Loucy (cell line): ENCODE measurements at regions not wholly inside any gene's neighbourhood (a gene's known extent, or its start where the extent isn't known, plus 50 kb on each side); places are given as distances from the start of the nearest gene placed in this dataset.
"Not testable (repeated sequence)": the region's sequence is repeated elsewhere in the genome, so short reads cannot be mapped to it uniquely, and the experiment has no call there.

Experiments used
- H2AFZ ChIP-seq: fragments of 200-600 bp; sonication (generic); 2 replicates; pipeline ENCODE4 v1.6.0; 2016; ENCODE audit warnings: antibody characterized with exemption, mild to moderate bottlenecking, low read length, moderate library complexity
- H3F3A ChIP-seq: fragments of 200-600 bp; 2 replicates; pipeline ENCODE4 v1.6.0; 2016; ENCODE audit warnings: antibody characterized with exemption, low read depth, mild to moderate bottlenecking
- H3K27me3 ChIP-seq: fragments of 200-600 bp; sonication (generic); 2 replicates; pipeline ENCODE4 v1.6.1; 2014; ENCODE audit warnings: low read length, mild to moderate bottlenecking; ENCODE audit not compliant: insufficient read depth, poor library complexity, severe bottlenecking
- H3K36me3 ChIP-seq: fragments of 200-600 bp; sonication (generic); 2 replicates; pipeline ENCODE4 v1.6.1; 2016; ENCODE audit warnings: low read length; ENCODE audit not compliant: insufficient read depth
- H3K4me1 ChIP-seq: fragments of 200-600 bp; sonication (generic); 2 replicates; pipeline ENCODE4 v1.5.1; 2014; ENCODE audit warnings: low read length, mild to moderate bottlenecking; ENCODE audit not compliant: insufficient read depth, poor library complexity, severe bottlenecking
- H3K4me2 ChIP-seq: fragments of 200-600 bp; sonication (generic); 2 replicates; pipeline ENCODE4 v1.6.0; 2014; ENCODE audit warnings: antibody characterized with exemption, low read length, low read depth, mild to moderate bottlenecking; ENCODE audit not compliant: poor library complexity, severe bottlenecking
- H3K4me3 ChIP-seq: fragments of 200-600 bp; sonication (generic); 2 replicates; pipeline ENCODE4 v1.5.1; 2014; ENCODE audit warnings: low read length, mild to moderate bottlenecking, mixed read lengths; ENCODE audit not compliant: poor library complexity, severe bottlenecking
- H3K79me2 ChIP-seq: fragments of 200-600 bp; sonication (generic); 2 replicates; pipeline ENCODE4 v1.6.1; 2014; ENCODE audit warnings: low read length; ENCODE audit not compliant: insufficient read depth
- H3K9ac ChIP-seq: fragments of 200-600 bp; sonication (generic); 2 replicates; pipeline ENCODE4 v1.6.0; 2014; ENCODE audit warnings: mild to moderate bottlenecking, low read depth, low read length, moderate library complexity; ENCODE audit not compliant: poor library complexity, severe bottlenecking
- H3K9me2 ChIP-seq: fragments of 200-600 bp; sonication (generic); replicated peaks from 2 replicates; pipeline ENCODE4 v1.6.1; 2016; ENCODE audit warnings: low read depth, low read length, mixed read lengths
- H3K9me3 ChIP-seq: fragments of 200-600 bp; sonication (generic); 2 replicates; pipeline ENCODE4 v1.6.1; 2014; ENCODE audit warnings: mild to moderate bottlenecking, antibody characterized with exemption, low read length, low read depth; ENCODE audit not compliant: insufficient read depth
- H4K20me1 ChIP-seq: fragments of 200-600 bp; sonication (generic); 2 replicates; pipeline ENCODE4 v1.6.0; 2014; ENCODE audit warnings: antibody characterized with exemption, low read length, mild to moderate bottlenecking; ENCODE audit not compliant: insufficient read depth, poor library complexity, severe bottlenecking
- CTCF ChIP-seq: fragments of 200-600 bp; sonication (generic); conservative IDR thresholded peaks from 2 replicates; pipeline ENCODE4 v1.5.1; 2014; ENCODE audit warnings: mild to moderate bottlenecking, antibody characterized with exemption, low read length
- EZH2phosphoT487 ChIP-seq: fragments of 200-600 bp; IDR thresholded peaks from 2 replicates; pipeline ENCODE4 v1.6.1; 2018; ENCODE audit warnings: antibody characterized with exemption, mild to moderate bottlenecking, moderate library complexity, borderline replicate concordance

GRCh38 chr15:24292837-24293236 is 382.7 kb upstream of the NPAP1 start:
- H2AFZ ChIP-seq: no peak overlapping the region
- no peaks in the 10 kb centered on the region for H3F3A ChIP-seq
- no peak overlapping the region for H3K4me2 ChIP-seq
- H3K4me1 ChIP-seq: no peaks in the 10 kb centered on the region
- no peaks in the 10 kb centered on the region for H3K9me2 ChIP-seq
- H3K9me3 ChIP-seq: no peaks in the 10 kb centered on the region
- H3K79me2 ChIP-seq: no peaks in the 10 kb centered on the region
- H4K20me1 ChIP-seq: no peaks in the 10 kb centered on the region
- TF ChIP-seq EZH2phosphoT487: no peak
- TF ChIP-seq CTCF: no peak
- no peaks in the 10 kb centered on the region for H3K27me3 ChIP-seq
- H3K9ac ChIP-seq: no peak overlapping the region
- no peaks in the 10 kb centered on the region for H3K36me3 ChIP-seq
- H3K4me3 ChIP-seq: no peak overlapping the region

- H3K9ac ChIP-seq, H3F3A ChIP-seq, H3K4me3 ChIP-seq, H3K9me3 ChIP-seq, H3K9me2 ChIP-seq, H3K79me2 ChIP-seq, H3K4me1 ChIP-seq, H3K27me3 ChIP-seq, H3K4me2 ChIP-seq, H2AFZ ChIP-seq, H4K20me1 ChIP-seq, H3K36me3 ChIP-seq: not testable (repeated sequence)
Observed at GRCh38 chr15:24300804-24301368, 374.7 kb upstream of the NPAP1 start.

- H3K79me2 ChIP-seq, H3K36me3 ChIP-seq, H2AFZ ChIP-seq, H3K9me3 ChIP-seq, H3K9ac ChIP-seq, H3K4me2 ChIP-seq, H3K9me2 ChIP-seq, H3K4me3 ChIP-seq, H3K27me3 ChIP-seq, H3F3A ChIP-seq, H3K4me1 ChIP-seq, H4K20me1 ChIP-seq: not testable (repeated sequence)
Observed at GRCh38 chr15:24301999-24302398, 373.6 kb upstream of the NPAP1 start.

- H3K27me3 ChIP-seq, H3K9me3 ChIP-seq, H3K4me3 ChIP-seq, H3K4me2 ChIP-seq, H2AFZ ChIP-seq, H3K4me1 ChIP-seq, H3K9me2 ChIP-seq, H3K79me2 ChIP-seq, H3F3A ChIP-seq, H3K9ac ChIP-seq, H4K20me1 ChIP-seq, H3K36me3 ChIP-seq: not testable (repeated sequence)
Observed at GRCh38 chr15:24304747-24305146, 370.8 kb upstream of the NPAP1 start.

GRCh38 chr15:24305643-24306042 is 369.9 kb upstream of the NPAP1 start:
- H3K36me3 ChIP-seq, H3K9me2 ChIP-seq, H2AFZ ChIP-seq, H3K27me3 ChIP-seq, H3K9me3 ChIP-seq, H3F3A ChIP-seq, H3K4me1 ChIP-seq, H3K9ac ChIP-seq, H3K4me2 ChIP-seq, H3K4me3 ChIP-seq, H3K79me2 ChIP-seq, H4K20me1 ChIP-seq: not testable (repeated sequence)

- not testable (repeated sequence) for H3K4me1 ChIP-seq, H3K9ac ChIP-seq, H3F3A ChIP-seq, H2AFZ ChIP-seq, H4K20me1 ChIP-seq, H3K4me3 ChIP-seq, H3K36me3 ChIP-seq, H3K4me2 ChIP-seq, H3K9me3 ChIP-seq, H3K9me2 ChIP-seq, H3K79me2 ChIP-seq, H3K27me3 ChIP-seq
Observed at GRCh38 chr15:24309700-24310099, 365.9 kb upstream of the NPAP1 start.

- H3K36me3 ChIP-seq, H3K4me1 ChIP-seq, H3K9me3 ChIP-seq, H4K20me1 ChIP-seq, H3K9ac ChIP-seq, H3K27me3 ChIP-seq, H3K79me2 ChIP-seq, H3K9me2 ChIP-seq, H3K4me3 ChIP-seq, H3K4me2 ChIP-seq, H3F3A ChIP-seq, H2AFZ ChIP-seq: not testable (repeated sequence)
Observed at GRCh38 chr15:24311692-24312091, 363.9 kb upstream of the NPAP1 start.
